ENCODE measurements at regions not wholly inside any gene's neighbourhood (a gene's known extent, or its start where the extent isn't known, plus 50 kb on each side); places are given as distances from the start of the nearest gene placed in this dataset.

DNA sequence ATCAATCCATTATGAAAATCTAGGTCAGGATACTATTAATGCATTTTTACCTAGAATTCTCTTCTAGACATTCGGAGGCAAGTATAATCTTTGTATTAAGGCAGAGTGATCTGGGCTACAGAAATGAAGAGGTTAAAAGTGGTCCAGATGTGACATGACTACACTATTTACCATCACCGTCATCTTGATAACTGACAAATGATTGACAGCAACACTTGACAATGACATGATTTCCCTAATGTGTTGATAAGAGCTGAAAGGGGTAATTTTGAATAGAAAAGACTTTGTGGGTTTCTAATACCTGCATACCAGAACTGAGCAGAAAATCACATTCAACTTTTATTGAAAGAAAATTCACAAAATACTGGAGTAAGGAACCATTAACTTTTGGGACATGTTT is 718.9 kb upstream of the MAP3K7 start:
- no peak for DNase-seq

DNA sequence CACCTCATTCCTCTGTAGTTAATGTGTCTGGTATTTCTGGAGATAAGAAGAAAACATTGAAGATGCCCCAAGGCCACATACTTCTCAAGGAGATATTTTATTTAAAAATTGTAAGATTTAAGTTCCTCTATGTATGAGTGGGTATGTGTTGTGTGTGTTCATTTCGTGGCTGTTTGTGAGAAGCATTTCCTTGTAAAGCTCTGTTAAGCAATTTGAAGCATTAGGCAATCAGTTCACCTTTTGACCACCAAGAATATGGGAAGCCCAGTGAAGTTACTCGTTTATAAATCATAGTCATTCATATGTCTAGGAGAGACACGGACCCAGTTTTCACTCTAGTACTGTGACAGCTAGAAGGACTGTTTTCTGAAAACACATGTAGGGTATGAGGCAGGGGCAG is 717.6 kb upstream of the MAP3K7 start:
- DNase-seq: no peak

DNA sequence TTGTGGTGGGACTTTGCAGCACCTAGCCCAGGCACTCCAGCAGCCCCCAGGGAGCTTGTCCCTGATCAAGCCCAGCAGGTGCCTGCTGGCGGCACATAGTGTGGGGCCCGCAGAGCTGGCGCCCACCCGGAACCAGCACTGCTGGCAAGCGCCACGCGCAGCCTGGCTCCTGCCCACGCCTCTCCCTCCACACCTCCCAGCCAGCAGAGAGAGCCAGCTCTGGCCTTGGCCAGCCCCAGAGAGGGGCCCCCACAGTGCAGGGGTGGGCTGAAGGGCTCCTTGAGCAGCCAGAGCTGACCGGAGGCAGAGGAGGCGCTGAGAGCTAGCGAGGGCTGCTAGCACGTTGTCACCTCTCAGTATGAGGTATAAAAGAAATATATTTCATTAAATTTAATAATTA is 716.5 kb upstream of the MAP3K7 start:
- no peak for DNase-seq

GRCh38 chr6:91299544-91300491 is 712.9 kb upstream of the MAP3K7 start:
- DNase-seq: peak; percentile 4

DNA sequence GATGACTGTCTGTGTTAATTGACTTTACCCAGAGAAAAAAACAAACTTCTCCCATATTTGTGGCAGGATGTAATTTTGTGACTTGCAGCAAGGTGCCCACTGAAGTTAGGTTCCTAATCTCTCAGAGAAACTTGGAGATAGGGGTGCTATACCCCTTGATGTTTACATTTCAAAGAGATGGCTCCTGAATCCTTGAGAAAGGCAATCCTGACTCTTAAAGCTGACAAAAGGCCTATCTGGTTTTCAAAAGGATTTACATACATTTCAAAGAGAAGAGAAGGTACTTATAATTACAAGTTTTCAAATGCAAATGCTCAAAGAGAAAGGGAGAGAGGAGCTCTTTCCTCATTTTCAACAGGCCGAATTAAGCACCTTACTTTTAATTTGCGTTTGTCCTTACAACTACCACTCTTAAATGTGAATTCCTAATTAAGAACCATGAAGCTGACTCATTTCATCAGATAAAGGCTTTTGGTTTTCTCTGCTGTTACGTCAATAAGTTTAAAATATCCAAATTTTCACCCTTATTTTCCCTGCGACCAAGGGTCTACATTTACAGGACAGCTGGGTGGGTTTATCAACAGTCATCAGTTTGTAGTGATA is 711.8 kb upstream of the MAP3K7 start:
- no peak for DNase-seq

- DNase-seq: no peak
Observed at GRCh38 chr6:91293395-91293794, 706.5 kb upstream of the MAP3K7 start.

- DNase-seq: no peak
Observed at GRCh38 chr6:91291071-91291470, 704.2 kb upstream of the MAP3K7 start.

- no peak for DNase-seq
Observed at GRCh38 chr6:91288741-91289140, 701.9 kb upstream of the MAP3K7 start.

- no peak for DNase-seq
Observed at GRCh38 chr6:91281901-91282300, 695.0 kb upstream of the MAP3K7 start.

GRCh38 chr6:91280494-91280830 is 693.6 kb upstream of the MAP3K7 start:
- no peak for DNase-seq

DNA sequence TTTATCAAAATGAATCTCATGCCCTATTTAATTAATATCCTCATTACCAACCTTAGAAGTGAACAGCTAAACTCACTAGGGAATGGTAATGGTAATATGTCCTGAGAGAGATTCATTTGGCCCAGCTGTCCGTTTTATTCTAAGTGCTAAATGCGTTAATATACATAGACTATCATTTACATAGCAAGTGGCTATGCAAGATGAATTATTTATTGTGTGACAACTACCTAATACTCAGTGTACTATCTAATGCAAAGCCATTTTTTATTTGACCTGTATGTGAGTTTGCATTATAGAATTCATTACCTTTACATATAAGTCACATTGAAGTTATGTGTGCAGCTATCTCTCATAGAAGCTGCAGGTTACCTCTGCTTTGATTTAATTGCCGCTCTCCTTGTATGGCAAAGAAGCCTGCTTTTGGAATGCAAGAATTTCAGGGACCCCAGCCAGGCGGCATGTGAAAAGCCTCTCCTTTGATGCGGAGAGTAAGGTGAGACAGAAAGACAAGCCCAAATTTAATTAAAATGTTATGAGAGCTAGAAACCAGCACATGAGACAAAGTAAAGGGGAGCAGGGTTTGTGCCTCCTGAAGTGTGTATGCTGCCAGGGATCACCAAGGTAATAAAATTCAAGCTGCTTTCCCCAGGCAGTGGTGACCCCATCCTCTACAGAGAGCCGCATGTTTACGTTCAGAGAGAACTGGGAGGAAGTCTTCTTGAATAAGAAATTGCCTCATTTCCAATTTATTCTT is 693.0 kb upstream of the MAP3K7 start:
- DNase-seq: no peak

GRCh38 chr6:91278416-91278815 is 691.5 kb upstream of the MAP3K7 start:
- DNase-seq: no peak

- DNase-seq: no peak
Observed at GRCh38 chr6:91276315-91276714, 689.4 kb upstream of the MAP3K7 start.

DNA sequence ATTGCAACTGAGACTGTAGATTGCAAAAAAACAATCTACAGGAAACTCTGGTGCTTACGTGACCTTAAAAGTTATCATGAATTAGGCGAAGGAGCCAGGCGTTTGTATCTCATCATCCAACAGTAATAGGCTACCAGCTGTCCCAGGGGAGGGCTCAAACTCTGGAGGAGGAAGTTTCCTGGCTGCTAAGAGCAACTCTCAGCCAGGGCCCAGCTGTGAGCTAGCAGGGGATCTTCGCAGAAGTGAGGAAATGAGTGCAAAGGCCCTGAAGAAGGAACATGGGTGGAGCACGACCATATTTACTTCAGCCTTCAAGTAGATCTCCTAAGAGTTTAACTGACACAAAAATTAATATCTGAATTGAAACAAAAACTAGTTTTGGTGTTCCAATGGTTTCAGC is 686.9 kb upstream of the MAP3K7 start:
- peak; percentile 6 for DNase-seq

DNA sequence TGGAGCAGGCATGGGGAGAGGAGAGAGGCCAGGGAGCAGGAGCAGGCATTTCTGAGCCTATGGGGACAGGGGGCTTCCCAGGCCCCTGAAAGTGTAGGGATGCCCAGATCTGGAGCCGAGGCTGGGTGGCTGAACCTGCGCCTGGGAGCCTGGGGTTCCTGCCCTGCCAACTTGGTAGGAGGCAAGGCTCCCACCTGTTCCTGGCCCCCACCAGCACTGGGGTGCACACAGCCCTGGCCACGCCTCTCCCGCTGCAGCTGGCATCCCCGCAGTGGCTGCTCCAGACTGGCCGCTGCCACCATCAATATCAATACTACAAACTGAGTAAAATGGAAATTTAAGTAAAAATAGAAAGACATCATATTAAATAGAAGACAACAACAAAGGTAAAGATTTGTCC is 684.9 kb upstream of the MAP3K7 start:
- DNase-seq: no peak

- DNase-seq: peak; percentile 49
Observed at GRCh38 chr6:91268941-91269340, 682.1 kb upstream of the MAP3K7 start.

DNA sequence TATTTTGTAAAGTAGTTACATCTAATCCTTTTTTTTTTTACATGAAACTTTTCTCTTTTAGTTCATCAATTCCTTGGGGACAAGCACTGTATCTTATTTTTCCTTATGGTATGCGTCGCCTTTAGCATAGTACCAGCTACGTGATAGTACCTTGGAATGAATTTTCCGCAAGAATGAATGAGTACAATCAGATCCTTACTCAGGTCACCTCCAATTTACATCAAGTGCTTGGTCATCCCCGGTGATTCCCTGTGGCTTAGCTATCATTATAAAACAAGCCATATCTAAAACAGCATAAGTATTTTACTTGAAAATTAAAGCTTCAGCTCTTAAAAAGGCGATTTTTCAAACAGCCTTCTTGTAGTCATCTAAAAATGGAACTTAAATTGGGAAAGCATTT is 680.4 kb upstream of the MAP3K7 start:
- DNase-seq: no peak

- no peak for DNase-seq
Observed at GRCh38 chr6:91266156-91266555, 679.3 kb upstream of the MAP3K7 start.

DNA sequence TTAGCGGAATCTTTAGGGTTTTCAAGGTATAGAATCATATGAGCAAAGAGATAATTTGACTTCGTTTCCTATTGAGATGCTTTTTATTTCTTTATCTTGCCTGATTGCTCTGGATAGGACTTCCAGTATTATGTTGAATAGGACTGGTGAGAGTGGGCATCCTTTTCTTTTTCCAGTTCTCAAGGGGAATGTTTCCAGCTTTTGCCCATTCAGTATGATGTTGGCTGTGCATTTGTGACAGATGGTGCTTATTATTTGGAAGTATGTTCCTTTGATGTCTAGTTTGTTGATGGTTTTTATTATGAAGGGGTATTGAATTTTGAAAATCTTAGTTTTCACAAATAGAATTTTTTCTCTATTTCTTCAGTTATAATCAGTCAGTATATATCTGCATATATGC is 656.6 kb upstream of the MAP3K7 start:
- DNase-seq: no peak

GRCh38 chr6:91242614-91242949 is 655.7 kb upstream of the MAP3K7 start:
- DNase-seq: no peak

GRCh38 chr6:91241946-91242613 is 655.2 kb upstream of the MAP3K7 start:
- no peak for DNase-seq

DNA sequence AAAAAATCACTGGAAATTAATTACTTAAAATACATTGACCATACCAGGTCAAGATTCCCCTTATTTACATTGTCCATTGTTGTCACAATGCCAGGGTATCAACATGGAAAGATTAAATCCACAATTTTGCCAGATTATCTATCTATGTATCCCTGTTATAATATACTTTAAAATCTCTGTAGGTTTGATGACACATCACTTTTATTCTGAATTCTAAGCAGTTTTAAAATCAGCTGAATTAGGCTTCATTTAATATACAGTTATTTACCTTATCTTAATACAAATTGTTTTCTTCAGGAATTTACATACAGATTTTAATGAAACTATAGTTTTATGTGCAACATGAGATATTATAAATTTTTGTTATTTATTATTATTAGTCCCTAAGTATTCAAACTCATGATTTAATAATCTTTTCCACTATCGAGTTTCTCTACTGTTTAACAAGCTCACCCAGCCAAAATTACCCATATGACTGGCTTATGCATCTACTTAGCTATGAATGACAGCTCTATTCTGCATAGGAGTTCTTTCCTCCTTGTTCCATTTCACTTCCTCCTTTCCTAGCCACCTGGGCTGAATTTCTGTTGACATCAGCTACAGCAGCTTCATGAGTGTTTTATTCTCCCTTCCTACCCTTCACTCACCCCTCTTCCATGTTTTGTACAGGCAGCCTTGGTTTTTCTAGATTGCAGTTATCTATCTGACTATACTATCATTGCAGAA is 654.2 kb upstream of the MAP3K7 start:
- DNase-seq: no peak
